H1 (cell line): ENCODE measurements at regions not wholly inside any gene's neighbourhood (a gene's known extent, or its start where the extent isn't known, plus 50 kb on each side); places are given as distances from the start of the nearest gene placed in this dataset.

Experiments
- CHD1 ChIP-seq: IDR thresholded peaks from 2 replicates; pipeline ENCODE4 v1.6.1; 2012; ENCODE audit warnings: low read depth, low read length, improper control_type of control experiment
- CHD7 ChIP-seq: fragments of 300-600 bp; sonication (generic); IDR thresholded peaks from 2 replicates; pipeline ENCODE4 v1.7.1; 2012; ENCODE audit warnings: low read length, moderate library complexity, mild to moderate bottlenecking, inconsistent platforms; ENCODE audit not compliant: insufficient replicate concordance
- JUN ChIP-seq: IDR thresholded peaks from 2 replicates; pipeline ENCODE4 v1.6.1; 2011; ENCODE audit warnings: low read depth, mild to moderate bottlenecking, improper control_type of control experiment, low read length
- NANOG ChIP-seq: IDR thresholded peaks from 2 replicates; pipeline ENCODE4 v1.6.1; 2011; ENCODE audit warnings: low read length, low read depth, mild to moderate bottlenecking, inconsistent platforms; ENCODE audit not compliant: insufficient read depth, poor library complexity, severe bottlenecking
- RBBP5 ChIP-seq: IDR thresholded peaks from 2 replicates; pipeline ENCODE4 v1.7.1; 2012; ENCODE audit warnings: low read depth, mild to moderate bottlenecking, inconsistent platforms, low read length, moderate library complexity, borderline replicate concordance
- SIX5 ChIP-seq: IDR thresholded peaks from 2 replicates; pipeline ENCODE4 v1.6.1; 2011; ENCODE audit warnings: mild to moderate bottlenecking, low read depth, low read length
- SP4 ChIP-seq: IDR thresholded peaks from 2 replicates; pipeline ENCODE4 v1.6.1; 2012; ENCODE audit warnings: low read length, inconsistent platforms
- TEAD4 ChIP-seq: IDR thresholded peaks from 2 replicates; pipeline ENCODE4 v1.6.1; 2012; ENCODE audit warnings: low read depth, low read length, inconsistent platforms, mixed read lengths
- TF ChIP-seq, protein P1 (sequence below): IDR thresholded peaks from 2 replicates; pipeline ENCODE4 v1.6.1; 2011; ENCODE audit warnings: low read length, improper control_type of control experiment

- TF ChIP-seq CHD7 = no peak
- no peak for TF ChIP-seq SIX5
- TF ChIP-seq, protein P1, sequence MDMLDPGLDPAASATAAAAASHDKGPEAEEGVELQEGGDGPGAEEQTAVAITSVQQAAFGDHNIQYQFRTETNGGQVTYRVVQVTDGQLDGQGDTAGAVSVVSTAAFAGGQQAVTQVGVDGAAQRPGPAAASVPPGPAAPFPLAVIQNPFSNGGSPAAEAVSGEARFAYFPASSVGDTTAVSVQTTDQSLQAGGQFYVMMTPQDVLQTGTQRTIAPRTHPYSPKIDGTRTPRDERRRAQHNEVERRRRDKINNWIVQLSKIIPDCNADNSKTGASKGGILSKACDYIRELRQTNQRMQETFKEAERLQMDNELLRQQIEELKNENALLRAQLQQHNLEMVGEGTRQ = no peak
- no peak for TF ChIP-seq SP4
- TF ChIP-seq TEAD4 = no peak
- no peak for TF ChIP-seq JUN
- no peak for TF ChIP-seq RBBP5
- no peak for TF ChIP-seq CHD1
- TF ChIP-seq NANOG = no peak
Observed at GRCh38 chr6:39998126-39998525, 63.9 kb upstream of the MOCS1 start (continued).
